Astrocyte of the spinal cord (primary cell): ENCODE measurements at regions not wholly inside any gene's neighbourhood (a gene's known extent, or its start where the extent isn't known, plus 50 kb on each side); places are given as distances from the start of the nearest gene placed in this dataset.

Source experiments
- DNase-seq: peaks from one replicate; pipeline ENCODE4 v3.0.0; 2011; ENCODE audit warnings: low read depth, low spot score
- H3K4me3 ChIP-seq: 2 replicates; pipeline ENCODE4 v1.5.1; 2011; ENCODE audit warnings: low read depth, mild to moderate bottlenecking, low read length, moderate library complexity
- in situ Hi-C: cut with HindIII; loops from 2 replicates; pipeline ENCODE4 v1.10.0; 2017; ENCODE audit warnings: low sequenced_read_pairs
- TF ChIP-seq, protein P1 (sequence below): IDR thresholded peaks from 2 replicates; pipeline ENCODE4 v1.5.1; 2012; ENCODE audit warnings: low read depth, mild to moderate bottlenecking, low read length, inconsistent platforms

DNA sequence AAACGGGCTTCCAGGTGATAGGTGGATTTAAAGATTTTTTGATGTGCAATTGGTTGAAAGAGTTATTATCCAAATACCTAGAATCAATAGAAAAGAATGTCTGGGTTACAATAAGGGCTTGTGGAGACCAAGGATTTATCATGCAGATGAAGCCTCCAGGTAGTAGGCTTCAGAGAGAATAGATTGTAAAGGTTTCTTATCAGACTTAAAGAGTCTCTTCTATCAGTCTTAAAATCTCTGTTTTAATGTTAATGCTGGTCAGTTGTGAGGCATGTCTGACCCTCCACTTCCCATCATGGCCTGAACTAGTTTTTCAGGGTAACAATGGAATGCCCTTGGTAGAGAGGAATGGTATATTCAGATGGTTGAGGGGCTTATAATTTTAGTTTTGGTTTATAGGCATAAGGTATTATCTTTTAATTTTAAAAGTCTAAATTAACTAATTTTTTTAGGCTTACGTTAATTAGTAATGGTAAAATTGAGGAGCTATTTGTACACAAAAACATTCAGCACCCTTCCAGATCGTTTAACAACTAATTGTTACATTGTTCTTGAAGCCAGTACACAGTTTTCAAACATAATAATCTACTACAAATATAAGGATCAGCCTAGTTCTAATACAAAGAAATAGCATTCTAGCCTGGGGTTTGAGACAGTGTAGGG, 704.2 kb upstream of the MBL2 start:
- in situ Hi-C loops = no loop called here

DNA sequence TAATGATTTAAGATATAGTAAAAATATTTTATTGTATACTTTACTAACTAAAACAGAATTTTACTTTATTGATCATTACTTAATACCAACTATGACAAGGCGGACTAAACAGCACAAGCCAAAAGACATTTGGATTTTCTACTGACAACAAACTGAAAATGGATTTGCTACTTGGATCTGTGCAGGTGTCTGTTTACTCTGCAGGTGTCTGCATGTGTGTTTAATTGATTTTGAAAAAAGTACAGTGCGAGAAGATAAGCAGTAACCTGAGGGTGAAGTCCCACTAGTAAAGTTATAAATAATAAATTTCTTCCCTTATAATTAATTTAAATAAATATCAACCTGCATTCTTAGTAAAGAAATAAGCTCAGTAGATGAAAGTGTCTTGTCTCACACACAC, 696.8 kb upstream of the MBL2 start:
- no peak overlapping the region for H3K4me3 ChIP-seq
- TF ChIP-seq, protein P1, sequence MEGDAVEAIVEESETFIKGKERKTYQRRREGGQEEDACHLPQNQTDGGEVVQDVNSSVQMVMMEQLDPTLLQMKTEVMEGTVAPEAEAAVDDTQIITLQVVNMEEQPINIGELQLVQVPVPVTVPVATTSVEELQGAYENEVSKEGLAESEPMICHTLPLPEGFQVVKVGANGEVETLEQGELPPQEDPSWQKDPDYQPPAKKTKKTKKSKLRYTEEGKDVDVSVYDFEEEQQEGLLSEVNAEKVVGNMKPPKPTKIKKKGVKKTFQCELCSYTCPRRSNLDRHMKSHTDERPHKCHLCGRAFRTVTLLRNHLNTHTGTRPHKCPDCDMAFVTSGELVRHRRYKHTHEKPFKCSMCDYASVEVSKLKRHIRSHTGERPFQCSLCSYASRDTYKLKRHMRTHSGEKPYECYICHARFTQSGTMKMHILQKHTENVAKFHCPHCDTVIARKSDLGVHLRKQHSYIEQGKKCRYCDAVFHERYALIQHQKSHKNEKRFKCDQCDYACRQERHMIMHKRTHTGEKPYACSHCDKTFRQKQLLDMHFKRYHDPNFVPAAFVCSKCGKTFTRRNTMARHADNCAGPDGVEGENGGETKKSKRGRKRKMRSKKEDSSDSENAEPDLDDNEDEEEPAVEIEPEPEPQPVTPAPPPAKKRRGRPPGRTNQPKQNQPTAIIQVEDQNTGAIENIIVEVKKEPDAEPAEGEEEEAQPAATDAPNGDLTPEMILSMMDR = no peak
- in situ Hi-C loops = no loop called here
- no peak for DNase-seq

More for the DNA sequence above, 704.2 kb upstream of the MBL2 start:
- TF ChIP-seq, protein P1 = no peak
- H3K4me3 ChIP-seq = no peak overlapping the region
- DNase-seq = no peak

DNA sequence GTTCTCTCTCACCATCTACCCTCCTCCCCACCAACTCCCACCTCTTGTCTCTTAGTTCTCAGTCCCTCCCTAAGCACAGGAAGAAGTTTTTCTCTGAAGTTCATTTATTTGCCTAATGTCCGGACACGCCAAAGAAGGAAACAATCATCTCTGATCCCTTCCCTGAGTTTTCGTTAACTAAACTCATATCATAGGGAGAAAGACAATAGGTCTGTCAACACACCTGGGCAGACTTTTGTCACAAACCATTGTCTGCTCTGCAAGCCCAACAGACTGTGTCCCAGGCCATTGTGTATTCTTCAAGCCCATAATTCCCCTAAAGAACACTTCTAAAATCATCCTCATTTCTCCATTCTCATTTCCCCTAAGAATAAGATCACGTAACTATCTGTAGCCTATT, 691.0 kb upstream of the MBL2 start:
- in situ Hi-C loops = no loop called here
- DNase-seq = no peak
- TF ChIP-seq, protein P1 = no peak
- no peak overlapping the region for H3K4me3 ChIP-seq

DNA sequence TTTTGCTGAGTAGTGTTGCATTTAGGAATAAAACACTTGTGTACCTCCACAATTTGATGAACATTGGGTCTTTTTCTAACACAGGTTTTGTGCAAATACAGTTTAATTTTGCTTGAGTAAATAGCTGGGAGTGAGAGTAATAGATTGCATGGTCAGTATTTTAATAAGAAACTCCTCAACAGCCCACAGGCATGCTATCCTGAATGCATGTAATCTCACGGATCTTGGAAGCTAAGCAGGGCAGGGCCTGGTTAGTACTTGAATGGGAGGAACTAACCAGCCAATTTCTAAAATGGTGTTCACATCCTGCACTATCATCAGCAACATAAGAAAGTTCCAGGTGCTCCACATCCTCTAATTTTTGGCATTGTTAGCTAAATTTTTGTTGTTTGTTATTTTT, 685.4 kb upstream of the MBL2 start:
- in situ Hi-C loops = no loop called here
- DNase-seq = no peak
- TF ChIP-seq, protein P1 = no peak
- no peak overlapping the region for H3K4me3 ChIP-seq

DNA sequence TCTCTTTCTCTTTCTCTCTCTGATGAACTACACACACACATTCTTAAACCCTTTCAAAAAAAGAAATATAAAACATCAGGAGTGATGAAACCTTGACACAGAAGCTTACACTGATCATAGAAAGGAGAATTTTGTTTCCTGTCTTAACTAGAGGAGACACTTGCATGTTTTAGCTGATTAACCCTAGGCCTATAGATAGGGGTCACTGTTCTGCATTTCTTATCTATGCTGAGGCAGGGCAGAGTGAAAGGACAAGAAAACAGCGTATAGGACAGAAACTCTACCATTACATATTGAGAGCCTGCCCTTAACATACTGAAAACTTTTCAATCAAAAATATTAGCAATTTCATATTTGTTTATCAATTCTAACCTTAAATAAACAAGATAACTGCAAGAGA, 680.6 kb upstream of the MBL2 start:
- TF ChIP-seq, protein P1 = no peak
- in situ Hi-C loops = no loop called here
- no peak for DNase-seq
- no peak overlapping the region for H3K4me3 ChIP-seq

DNA sequence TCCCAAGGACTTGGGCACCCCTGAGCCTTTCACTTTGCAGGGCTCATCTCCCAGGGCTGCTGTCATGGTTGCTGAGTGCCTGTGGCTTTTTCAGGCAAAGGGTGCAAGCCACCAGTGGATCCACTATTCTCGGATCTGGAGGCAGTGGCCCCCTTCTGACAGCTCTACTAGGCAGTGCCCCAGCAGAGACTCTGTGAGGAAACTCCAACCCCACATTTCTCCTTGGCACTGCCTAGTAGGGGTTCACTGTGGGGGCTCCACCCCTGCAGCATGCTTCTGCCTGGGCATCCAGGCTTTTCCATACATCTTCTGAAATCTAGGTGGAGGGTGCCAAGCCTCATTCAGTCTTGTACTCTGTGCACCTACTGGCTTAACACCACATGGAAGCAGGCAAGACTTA, 675.0 kb upstream of the MBL2 start:
- TF ChIP-seq, protein P1 = no peak
- in situ Hi-C loops = no loop called here
- no peak overlapping the region for H3K4me3 ChIP-seq
- DNase-seq = no peak
